Neuronal stem cell (in vitro differentiated cells): ENCODE measurements at regions not wholly inside any gene's neighbourhood (a gene's known extent, or its start where the extent isn't known, plus 50 kb on each side); places are given as distances from the start of the nearest gene placed in this dataset.

Experiments used
- DNase-seq: peaks from one replicate; pipeline ENCODE4 v3.0.0-alpha.2; 2013; ENCODE audit warnings: low spot score
- H2AFZ ChIP-seq: one replicate; pipeline ENCODE4 v1.6.1; 2013; ENCODE audit warnings: mild to moderate bottlenecking, low read length, inconsistent platforms
- H2AK5ac ChIP-seq: 2 replicates; pipeline ENCODE4 v1.6.1; 2013; ENCODE audit warnings: low read depth, mild to moderate bottlenecking, inconsistent platforms, low read length, moderate library complexity, mixed read lengths
- H2BK120ac ChIP-seq: 2 replicates; pipeline ENCODE4 v1.6.1; 2013; ENCODE audit warnings: low read depth, mild to moderate bottlenecking, inconsistent platforms, low read length, moderate library complexity, mixed read lengths
- H2BK12ac ChIP-seq: one replicate; pipeline ENCODE4 v1.6.1; 2013; ENCODE audit warnings: low read length, inconsistent platforms
- H2BK15ac ChIP-seq: 2 replicates; pipeline ENCODE4 v1.6.1; 2013; ENCODE audit warnings: mild to moderate bottlenecking, low read length, inconsistent platforms, mixed read lengths
- H2BK5ac ChIP-seq: one replicate; pipeline ENCODE4 v1.6.1; 2013; ENCODE audit warnings: inconsistent platforms, mild to moderate bottlenecking, low read length, moderate library complexity
- H3K14ac ChIP-seq: one replicate; pipeline ENCODE4 v1.6.1; 2013; ENCODE audit warnings: low read length, inconsistent platforms
- H3K18ac ChIP-seq: 2 replicates; pipeline ENCODE4 v1.6.1; 2013; ENCODE audit warnings: low read length, inconsistent platforms
- H3K23ac ChIP-seq: 2 replicates; pipeline ENCODE4 v1.6.1; 2013; ENCODE audit warnings: low read depth, mild to moderate bottlenecking, mixed read lengths, low read length, inconsistent platforms; ENCODE audit not compliant: poor library complexity
- H3K27ac ChIP-seq: replicated peaks from 3 replicates; pipeline ENCODE4 v1.5.1; 2013; ENCODE audit warnings: low read length, inconsistent platforms
- H3K27me3 ChIP-seq, 3 experiments: 2 replicates each; pipeline ENCODE4 v1.6.1; 2013; ENCODE audit warnings: low read length in 3 of 3, mild to moderate bottlenecking in 2 of 3, inconsistent platforms in 1 of 3, low read depth in 1 of 3, mixed read lengths in 1 of 3, moderate library complexity in 1 of 3; ENCODE audit not compliant: control insufficient read depth in 3 of 3, insufficient read depth in 3 of 3
- H3K36me3 ChIP-seq, 2 donors: replicated peaks in 1 of 2; 2 replicates each; pipeline ENCODE4 v1.6.1; 2013; ENCODE audit warnings: low read length in 2 of 2; ENCODE audit not compliant: control insufficient read depth in 2 of 2, insufficient read depth in 2 of 2
- H3K4ac ChIP-seq: 2 replicates; pipeline ENCODE4 v1.6.1; 2013; ENCODE audit warnings: inconsistent platforms, mild to moderate bottlenecking, low read length, moderate library complexity
- H3K4me1 ChIP-seq, 2 donors: 1 replicate in 1 of 2; 2 replicates in 1 of 2; pipeline ENCODE4 v1.6.1; 2013; ENCODE audit warnings: low read length in 2 of 2, low read depth in 1 of 2; ENCODE audit not compliant: control insufficient read depth in 2 of 2, insufficient read depth in 1 of 2
- H3K4me2 ChIP-seq: one replicate; pipeline ENCODE4 v1.6.1; 2013; ENCODE audit warnings: mild to moderate bottlenecking, low read length, inconsistent platforms; ENCODE audit not compliant: insufficient read depth, poor library complexity, severe bottlenecking
- H3K4me3 ChIP-seq, 2 donors: 2 replicates each; pipeline ENCODE4 v1.5.1; 2013; ENCODE audit warnings: low read length in 2 of 2, mild to moderate bottlenecking in 2 of 2, inconsistent platforms in 1 of 2, moderate library complexity in 1 of 2
- H3K79me1 ChIP-seq: one replicate; pipeline ENCODE4 v1.6.1; 2013; ENCODE audit warnings: low read depth, mild to moderate bottlenecking, inconsistent platforms, low read length, moderate library complexity
- H3K9ac ChIP-seq: one replicate; pipeline ENCODE4 v1.6.1; 2013; ENCODE audit warnings: mild to moderate bottlenecking, low read depth, low read length, inconsistent platforms; ENCODE audit not compliant: poor library complexity
- H3K9me3 ChIP-seq, 2 donors: replicated peaks in 1 of 2; 2 replicates each; pipeline versions ENCODE3 to v1.6.1; 2013; ENCODE audit warnings: low read length in 2 of 2, mild to moderate bottlenecking in 2 of 2, inconsistent platforms in 1 of 2, low read depth in 1 of 2, mixed read lengths in 1 of 2, moderate library complexity in 1 of 2; ENCODE audit not compliant: control insufficient read depth in 2 of 2, insufficient read depth in 1 of 2
- H4K8ac ChIP-seq: one replicate; pipeline ENCODE4 v1.6.1; 2013; ENCODE audit warnings: low read depth, mild to moderate bottlenecking, inconsistent platforms, low read length, moderate library complexity
- H4K91ac ChIP-seq: one replicate; pipeline ENCODE4 v1.6.1; 2013; ENCODE audit warnings: low read length, low read depth, mild to moderate bottlenecking, inconsistent platforms; ENCODE audit not compliant: poor library complexity
- WGBS, 2 donors: extraction: QIAGEN DNeasy Blood & Tissue Kit; methylation state at CpG; one replicate each; pipeline ENCODE4 v1.1.7; 2013; ENCODE audit warnings: missing lambda C conversion rate in 2 of 2, mixed read lengths in 1 of 2; ENCODE audit not compliant: insufficient read length in 2 of 2, insufficient replicate concordance in 1 of 2; ENCODE audit errors: extremely low coverage in 2 of 2; 5-methylcytosine and 5-hydroxymethylcytosine counted together

GRCh38 chrX:9231491-9231890 lies 197.6 kb upstream of the FAM9B start:
- no CpG with 5 or more reads among the region's 5 CpGs for WGBS, 2 donors
- no peak overlapping the region for H2BK5ac ChIP-seq
- H3K4me2 ChIP-seq = no peak overlapping the region

DNA sequence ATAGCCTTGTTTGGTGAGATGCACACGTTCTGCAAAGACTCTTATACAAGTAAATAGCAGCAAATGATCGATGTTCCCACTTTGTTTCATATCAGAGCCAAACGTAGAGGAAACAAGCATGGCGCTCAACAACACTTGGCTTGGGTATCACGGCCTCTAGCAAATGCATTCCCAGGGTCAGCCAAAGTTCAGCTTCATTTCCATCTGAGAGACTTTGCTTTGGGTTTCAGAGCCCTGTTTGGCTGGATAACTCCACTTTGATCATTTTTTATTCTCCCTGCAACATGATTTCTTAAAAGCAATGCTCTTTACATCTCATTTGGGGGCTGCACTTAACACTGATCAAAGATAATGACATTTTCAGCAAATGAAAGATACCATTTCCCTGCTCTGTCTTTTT lies 199.2 kb upstream of the FAM9B start:
- Histone ChIP-seq H3K4me1 (no peaks in the 10 kb centered on the region), H3K9ac (no peak overlapping the region), H3K4me3 (no peak overlapping the region), H2AK5ac (no peak overlapping the region), H3K79me1 (no peaks in the 10 kb centered on the region), H3K14ac (no peak overlapping the region), H2BK120ac (no peak overlapping the region), H3K18ac (no peak overlapping the region), H3K27me3 (no peaks in the 10 kb centered on the region), H2BK12ac (no peak overlapping the region), H4K8ac (no peak overlapping the region), H3K9me3 (no peaks in the 10 kb centered on the region), H2BK15ac (no peak overlapping the region), H3K4ac (no peak overlapping the region), H2AFZ (no peak overlapping the region), H2BK5ac (no peak overlapping the region), H3K27ac (no peak overlapping the region), H3K4me2 (no peak overlapping the region), H4K91ac (no peak overlapping the region), H3K23ac (no peak overlapping the region), H3K36me3 (no peaks in the 10 kb centered on the region)
- no CpG with 5 or more reads among the region's 5 CpGs for WGBS, 2 donors
- DNase-seq = no peak

More at GRCh38 chrX:9231491-9231890, 197.6 kb upstream of the FAM9B start:
- H3K27me3 ChIP-seq = no peaks in the 10 kb centered on the region
- no peak overlapping the region for H2AFZ ChIP-seq
- no peak overlapping the region for H3K14ac ChIP-seq
- no peaks in the 10 kb centered on the region for H3K4me1 ChIP-seq
- H3K27ac ChIP-seq = no peak overlapping the region
- no peak overlapping the region for H2BK15ac ChIP-seq
- H3K79me1 ChIP-seq = no peaks in the 10 kb centered on the region
- H3K18ac ChIP-seq = no peak overlapping the region
- no peaks in the 10 kb centered on the region for H3K36me3 ChIP-seq
- no peak overlapping the region for H4K91ac ChIP-seq
- no peaks in the 10 kb centered on the region for H3K9me3 ChIP-seq
- no peak for DNase-seq
- H3K4ac ChIP-seq = no peak overlapping the region
- no peak overlapping the region for H2BK12ac ChIP-seq
- H4K8ac ChIP-seq = no peak overlapping the region
- H3K9ac ChIP-seq = no peak overlapping the region
- no peak overlapping the region for H3K4me3 ChIP-seq
- H2BK120ac ChIP-seq = no peak overlapping the region
- H3K23ac ChIP-seq = no peak overlapping the region
- H2AK5ac ChIP-seq = no peak overlapping the region

GRCh38 chrX:9234315-9234714 lies 200.4 kb upstream of the FAM9B start:
- H3K4me2 ChIP-seq = no peak overlapping the region
- WGBS, 2 donors = no CpG with 5 or more reads among the region's 3 CpGs

GRCh38 chrX:9235722-9236121 lies 201.8 kb upstream of the FAM9B start:
- Histone ChIP-seq H3K4ac (no peak overlapping the region), H3K18ac (no peak overlapping the region), H4K91ac (no peak overlapping the region), H3K9ac (no peak overlapping the region), H3K36me3 (no peaks in the 10 kb centered on the region), H3K79me1 (no peaks in the 10 kb centered on the region), H4K8ac (no peak overlapping the region), H3K14ac (no peak overlapping the region), H3K23ac (no peak overlapping the region), H2BK15ac (no peak overlapping the region), H3K4me1 (no peaks in the 10 kb centered on the region), H2BK120ac (no peak overlapping the region), H2AK5ac (no peak overlapping the region), H3K27me3 (no peaks in the 10 kb centered on the region), H2BK5ac (no peak overlapping the region), H3K9me3 (no peaks in the 10 kb centered on the region), H3K4me2 (no peak overlapping the region), H2AFZ (no peak overlapping the region), H3K27ac (no peak overlapping the region), H3K4me3 (no peak overlapping the region), H2BK12ac (no peak overlapping the region)
- no CpG with 5 or more reads among the region's 3 CpGs for WGBS, 2 donors
- no peak for DNase-seq

More at GRCh38 chrX:9234315-9234714, 200.4 kb upstream of the FAM9B start:
- H2AK5ac ChIP-seq = no peak overlapping the region
- H3K9ac ChIP-seq = no peak overlapping the region
- H4K8ac ChIP-seq = no peak overlapping the region
- H3K4me1 ChIP-seq = no peaks in the 10 kb centered on the region
- no peak overlapping the region for H2BK5ac ChIP-seq
- no peak overlapping the region for H2BK120ac ChIP-seq
- no peaks in the 10 kb centered on the region for H3K36me3 ChIP-seq
- no peak overlapping the region for H3K18ac ChIP-seq
- no peaks in the 10 kb centered on the region for H3K9me3 ChIP-seq
- no peak overlapping the region for H2BK15ac ChIP-seq
- H2AFZ ChIP-seq = no peak overlapping the region
- no peak for DNase-seq
- H3K4me3 ChIP-seq = no peak overlapping the region
- no peak overlapping the region for H3K27ac ChIP-seq
- H4K91ac ChIP-seq = no peak overlapping the region
- no peak overlapping the region for H2BK12ac ChIP-seq
- H3K27me3 ChIP-seq = no peaks in the 10 kb centered on the region
- no peaks in the 10 kb centered on the region for H3K79me1 ChIP-seq
- H3K23ac ChIP-seq = no peak overlapping the region
- no peak overlapping the region for H3K14ac ChIP-seq
- H3K4ac ChIP-seq = no peak overlapping the region
